HG02798 (cell line): ENCODE measurements at regions not wholly inside any gene's neighbourhood (a gene's known extent, or its start where the extent isn't known, plus 50 kb on each side); places are given as distances from the start of the nearest gene placed in this dataset.
"Not testable (repeated sequence)": the region's sequence is repeated elsewhere in the genome, so short reads cannot be mapped to it uniquely, and the experiment has no call there.

Experiments used
- ATAC-seq: cut with Tn5 transposase; IDR thresholded peaks from one replicate; pipeline ENCODE4 v1.9.1; 2021; ENCODE audit warnings: mild to moderate bottlenecking; ENCODE audit not compliant: unreplicated experiment, poor library complexity

DNA sequence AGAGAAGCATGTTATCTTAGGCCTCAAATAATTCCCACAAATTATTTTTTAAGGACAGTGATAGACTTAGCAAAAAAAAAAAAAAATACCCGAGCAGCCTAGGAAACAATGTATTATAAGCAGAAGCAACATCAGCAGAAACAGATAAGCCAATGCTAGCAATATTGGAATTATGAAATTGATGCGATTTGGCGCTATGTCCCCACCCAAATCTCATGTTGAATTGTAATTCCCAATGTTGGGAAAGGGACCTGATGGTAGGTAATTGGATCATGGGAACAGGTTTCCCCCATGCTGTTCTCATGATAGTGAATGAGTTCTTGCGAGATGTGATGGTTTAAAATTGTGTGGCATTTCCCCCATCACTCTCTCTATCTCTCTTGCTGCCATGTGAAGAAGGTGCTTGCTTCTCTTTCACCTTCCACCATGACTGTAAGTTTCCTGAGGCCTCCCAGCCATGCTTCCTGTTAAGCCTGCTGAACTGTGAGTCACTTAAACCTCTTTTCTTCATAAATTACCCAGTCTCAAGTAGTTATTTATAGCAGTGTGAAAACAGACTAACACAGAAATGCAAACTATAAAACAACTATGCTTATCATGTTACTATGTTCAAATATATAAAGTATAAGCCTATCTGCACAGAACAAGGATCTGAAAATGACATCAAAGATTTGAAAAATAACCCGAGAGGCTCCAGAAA is 75.6 kb upstream of the HIVEP3 start:
- ATAC-seq = no peak

DNA sequence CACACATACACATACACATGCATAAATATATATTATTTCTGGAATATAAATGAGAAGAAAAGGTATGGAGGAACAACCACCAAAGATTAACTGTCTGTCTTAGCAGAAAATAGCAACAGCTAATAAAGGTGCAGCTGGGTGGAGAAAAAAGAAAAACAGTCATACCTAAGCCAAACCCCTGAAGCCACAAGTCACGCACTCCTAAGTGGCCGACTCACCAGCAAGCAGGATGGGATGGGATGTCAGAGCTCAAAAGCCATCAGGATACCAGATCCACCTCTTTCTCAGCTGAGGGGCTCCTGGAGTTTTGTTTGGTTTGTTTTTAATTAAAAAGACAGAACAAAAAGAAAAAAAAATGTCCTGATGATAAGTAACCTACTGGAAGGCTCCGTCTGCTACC is 64.7 kb upstream of the HIVEP3 start:
- no peak for ATAC-seq

DNA sequence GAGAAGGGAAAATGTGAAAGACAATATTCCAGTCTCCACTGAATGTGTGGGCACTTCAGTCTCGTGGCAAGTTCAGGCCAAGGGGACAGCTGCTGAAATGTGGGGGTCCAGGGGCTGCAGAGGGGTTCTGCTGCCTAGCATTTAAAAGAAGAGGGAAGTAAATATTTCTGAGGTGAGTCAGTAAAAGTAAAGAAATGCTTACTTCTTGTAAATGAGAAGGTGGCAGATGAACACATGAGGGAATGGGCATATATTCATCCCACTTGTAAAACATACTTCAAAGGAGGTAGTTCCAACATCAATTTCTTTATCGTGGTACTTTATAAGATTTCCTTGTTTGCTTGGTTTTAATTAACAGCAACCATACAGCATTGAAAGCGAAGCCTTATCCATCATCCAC is 63.1 kb upstream of the HIVEP3 start:
- ATAC-seq = no peak

DNA sequence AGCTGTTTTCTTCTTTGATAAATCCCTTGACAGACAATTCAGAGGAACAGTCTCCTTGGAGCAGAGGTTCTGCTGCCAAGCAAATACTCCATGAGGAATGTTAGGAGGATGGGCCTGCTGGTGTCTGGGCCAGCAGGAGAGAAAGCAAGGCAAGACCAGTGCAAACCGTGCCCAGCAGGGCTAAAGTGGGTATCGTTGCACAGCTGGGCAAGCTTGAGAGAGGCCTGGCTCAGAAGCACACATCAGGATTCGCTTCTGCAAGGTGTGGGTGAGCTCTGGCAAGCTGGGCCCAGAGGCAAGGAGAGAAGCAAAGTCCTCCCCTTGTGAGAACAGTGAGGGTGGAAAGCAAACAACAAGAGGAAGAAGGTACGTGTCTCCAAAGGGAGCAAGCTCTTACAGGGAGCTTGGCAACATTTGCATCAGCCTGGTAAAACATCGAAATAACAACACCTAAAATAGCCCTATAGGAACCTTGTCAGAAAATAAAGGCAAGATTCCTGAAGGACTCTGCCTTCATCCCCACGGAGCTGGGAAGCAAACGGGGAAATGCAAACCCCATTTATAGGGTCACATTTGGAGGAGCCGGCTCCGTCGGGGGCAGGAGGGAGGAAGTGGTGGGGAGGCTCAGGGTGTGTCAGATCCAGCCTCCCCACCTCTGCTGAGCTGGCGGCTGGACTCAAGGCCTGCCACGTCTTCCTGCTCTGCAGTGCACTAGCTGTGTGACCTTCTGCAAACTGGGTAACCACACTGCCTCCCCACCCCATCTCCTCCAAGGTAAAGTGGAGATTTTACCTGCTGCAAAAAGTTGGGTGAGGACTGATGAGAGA is 62.3 kb upstream of the HIVEP3 start:
- ATAC-seq = no peak

DNA sequence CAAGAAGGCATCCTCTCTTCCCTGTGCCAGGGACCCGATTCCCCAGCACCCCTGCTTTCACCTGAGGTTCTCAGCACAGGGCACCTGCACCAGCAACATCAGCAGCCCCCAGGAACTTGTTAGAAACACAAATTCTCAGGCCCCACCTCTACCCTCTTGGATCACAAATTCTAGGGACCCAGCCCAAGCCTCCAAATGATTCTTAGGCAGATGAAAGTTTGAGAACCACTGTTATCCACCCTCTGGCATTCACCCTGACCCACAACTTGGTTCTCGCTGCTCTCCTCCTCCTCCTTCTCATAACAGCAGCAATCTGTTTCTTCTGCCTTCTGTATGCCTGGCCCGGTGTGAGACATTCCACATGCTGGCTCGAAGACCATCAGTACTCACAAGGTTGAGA is 60.3 kb upstream of the HIVEP3 start:
- no peak for ATAC-seq

DNA sequence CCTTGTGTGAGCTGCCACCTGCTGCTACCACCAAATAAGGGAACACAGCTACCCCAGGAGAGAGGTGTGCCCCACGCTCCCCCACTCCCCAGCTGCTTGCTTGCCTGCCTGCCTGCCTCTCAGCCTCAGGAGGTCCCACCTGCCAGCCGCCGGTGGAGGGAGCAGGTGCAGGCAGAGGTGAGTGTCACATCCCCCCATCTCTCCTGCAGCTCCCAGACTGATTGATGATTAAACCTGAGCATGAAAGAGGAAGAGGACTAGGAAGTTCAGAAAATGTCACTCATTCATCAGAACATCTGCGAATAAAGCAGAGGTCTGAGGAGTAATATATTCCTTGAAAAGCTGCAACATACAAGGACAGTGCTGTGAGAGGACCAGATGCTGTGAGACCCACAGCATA is 58.6 kb upstream of the HIVEP3 start:
- no peak for ATAC-seq

DNA sequence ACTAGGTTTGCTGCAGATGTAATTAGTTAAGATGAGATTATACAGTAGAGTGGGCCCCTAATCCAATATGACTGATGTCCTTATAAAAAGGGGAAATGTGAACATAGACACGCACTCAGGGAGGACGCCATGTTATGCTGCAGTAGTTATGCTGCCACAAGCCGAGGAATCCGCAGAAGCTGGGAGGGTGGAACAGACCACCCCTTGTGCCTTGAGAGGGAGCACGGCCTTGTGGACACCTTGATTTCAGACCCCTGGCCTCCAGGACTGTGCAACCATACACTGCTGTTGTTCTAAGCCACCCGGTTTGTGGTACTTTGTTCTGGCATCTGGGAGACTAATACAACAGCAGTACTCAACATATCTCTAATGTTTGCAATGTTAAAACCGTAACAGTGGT is 57.9 kb upstream of the HIVEP3 start:
- no peak for ATAC-seq

DNA sequence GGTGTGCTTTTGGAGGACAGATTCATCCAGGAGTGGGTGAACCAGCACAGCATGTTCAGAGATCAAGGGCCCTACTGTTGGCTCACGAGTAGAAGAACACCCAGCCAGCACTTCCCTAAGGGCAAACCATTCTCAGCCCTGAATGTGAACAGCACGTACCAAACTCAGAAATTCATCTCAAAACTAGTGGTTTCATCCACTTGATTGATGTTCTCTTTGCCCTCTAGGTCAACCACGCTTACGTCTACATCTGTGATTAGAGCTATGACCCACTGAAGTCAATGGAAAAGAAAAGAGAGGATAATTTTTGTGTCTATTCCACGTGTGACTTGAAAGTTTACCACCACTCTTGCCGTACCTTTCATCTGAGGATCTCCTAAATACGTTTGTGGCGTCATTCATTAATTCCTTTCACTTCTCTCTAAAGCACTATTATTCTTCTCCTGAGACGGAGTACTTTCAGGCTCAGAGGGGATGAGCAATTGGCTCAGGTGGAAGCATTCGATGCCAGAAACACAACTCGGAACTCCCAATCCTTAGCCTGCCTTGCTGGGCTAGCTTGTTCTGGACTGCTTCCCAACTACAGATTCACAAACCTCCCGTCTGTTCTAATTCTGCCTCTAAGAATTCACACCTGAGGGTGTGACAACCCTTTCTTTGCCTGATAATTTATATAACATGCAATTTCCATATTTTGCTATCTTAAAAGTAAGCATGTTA is 57.3 kb upstream of the HIVEP3 start:
- no peak for ATAC-seq

DNA sequence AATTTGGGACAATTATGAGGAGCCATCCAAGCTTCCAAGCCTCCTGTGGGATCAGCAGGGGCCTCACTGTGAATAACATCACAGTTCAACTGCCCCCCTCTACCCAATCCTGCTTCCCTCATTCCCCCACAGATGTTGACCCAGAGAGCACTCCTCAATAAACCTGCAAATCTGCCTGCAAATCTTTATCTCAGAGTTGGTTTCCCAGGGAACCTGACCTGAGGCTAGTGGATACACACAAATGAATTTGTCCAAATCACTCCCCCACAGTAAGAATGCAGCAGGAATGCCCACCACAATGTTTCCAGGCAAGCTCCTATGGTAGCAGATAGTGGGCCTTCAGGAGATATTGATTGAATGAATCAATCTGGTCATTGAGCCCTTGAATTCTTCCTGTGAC is 56.4 kb upstream of the HIVEP3 start:
- ATAC-seq = no peak

DNA sequence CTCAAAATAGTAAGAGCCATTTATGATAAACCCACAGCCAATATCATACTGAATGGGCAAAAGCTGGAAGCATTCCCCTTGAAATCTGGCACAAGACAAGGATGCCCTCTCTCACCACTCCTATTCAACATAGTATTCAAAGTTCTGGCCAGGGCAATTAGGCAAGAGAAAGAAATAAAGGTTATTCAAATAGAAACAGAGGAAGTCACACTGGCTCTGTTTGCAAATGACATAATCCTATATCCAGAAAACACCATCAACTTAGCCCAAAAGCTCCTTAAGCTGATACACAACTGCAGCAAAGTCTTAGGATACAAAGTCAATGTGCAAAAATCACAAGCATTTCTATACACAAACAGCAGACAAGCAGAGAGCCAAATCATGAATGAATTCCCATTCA is 49.8 kb upstream of the HIVEP3 start:
- ATAC-seq = not testable (repeated sequence)
